Bronchial epithelial cell (primary cell): ENCODE measurements at regions not wholly inside any gene's neighbourhood (a gene's known extent, or its start where the extent isn't known, plus 50 kb on each side); places are given as distances from the start of the nearest gene placed in this dataset.
A peak's percentile ranks its signal among the peaks of the same experiment; 100 is the strongest.

Experiments used
- DNase-seq: peaks from one replicate; pipeline ENCODE4 v3.0.0-alpha.2; 2010; ENCODE audit warnings: low read depth
- FAIRE-seq: peaks from 2 replicates; lab custom pipeline; 2011; peaks lifted over from hg19 to GRCh38; lab: Jason Lieb, UNC
- H3K27me3 ChIP-seq: 2 replicates; pipeline ENCODE4 v1.5.1; 2011; ENCODE audit warnings: low read length; ENCODE audit not compliant: control insufficient read depth, insufficient read depth
- H3K36me3 ChIP-seq: 2 replicates; pipeline ENCODE4 v1.5.1; 2011; ENCODE audit warnings: low read length; ENCODE audit not compliant: control insufficient read depth, insufficient read depth
- H3K4me3 ChIP-seq: 2 replicates; pipeline ENCODE4 v1.5.1; 2011; ENCODE audit warnings: mild to moderate bottlenecking, low read depth, low read length, control low read depth
- CTCF ChIP-seq: IDR thresholded peaks from 2 replicates; pipeline ENCODE4 v1.5.1; 2011; ENCODE audit warnings: mild to moderate bottlenecking, moderate library complexity, low read length, control low read depth, inconsistent platforms; ENCODE audit not compliant: insufficient read depth, severe bottlenecking

GRCh38 chr1:217311269-217311668 lies 319.6 kb downstream of the GPATCH2 start:
- DNase-seq (no peak), FAIRE-seq (no peak)
- no peak overlapping the region for H3K4me3 ChIP-seq
- no peaks in the 10 kb centered on the region for H3K36me3 ChIP-seq
- TF ChIP-seq CTCF: no peak
- no peaks in the 10 kb centered on the region for H3K27me3 ChIP-seq

GRCh38 chr1:217281332-217281731 lies 349.6 kb downstream of the GPATCH2 start:
- TF ChIP-seq CTCF: no peak
- DNase-seq (no peak), FAIRE-seq (peak; percentile 43)
- H3K4me3 ChIP-seq: no peak overlapping the region
- H3K27me3 ChIP-seq: no peaks in the 10 kb centered on the region
- H3K36me3 ChIP-seq: no peaks in the 10 kb centered on the region

GRCh38 chr1:217275655-217276398 lies 355.1 kb downstream of the GPATCH2 start:
- Histone ChIP-seq H3K4me3 (no peak overlapping the region), H3K27me3 (no peaks in the 10 kb centered on the region), H3K36me3 (no peaks in the 10 kb centered on the region)
- FAIRE-seq (no peak), DNase-seq (peak; percentile 70)
- no peak for TF ChIP-seq CTCF

- Histone ChIP-seq H3K27me3 (no peaks in the 10 kb centered on the region), H3K36me3 (no peaks in the 10 kb centered on the region), H3K4me3 (no peak overlapping the region)
- no peak for TF ChIP-seq CTCF
- DNase-seq (peak; percentile 86), FAIRE-seq (no peak)
Measured at GRCh38 chr1:217274927-217275654, 355.8 kb downstream of the GPATCH2 start.

GRCh38 chr1:217274416-217274815 lies 356.5 kb downstream of the GPATCH2 start:
- Histone ChIP-seq H3K36me3 (no peaks in the 10 kb centered on the region), H3K27me3 (no peaks in the 10 kb centered on the region), H3K4me3 (no peak overlapping the region)
- DNase-seq (no peak), FAIRE-seq (no peak)
- TF ChIP-seq CTCF: no peak
